Breast epithelium (tissue), 4 donors: ENCODE measurements at regions not wholly inside any gene's neighbourhood (a gene's known extent, or its start where the extent isn't known, plus 50 kb on each side); places are given as distances from the start of the nearest gene placed in this dataset.
"Not testable (repeated sequence)": the region's sequence is repeated elsewhere in the genome, so short reads cannot be mapped to it uniquely, and the experiment has no call there.

Experiments used
- DNase-seq, 2 donors: peaks; one replicate each; pipeline ENCODE4 v3.0.0-alpha.2; 2019; ENCODE audit warnings: low spot score in 2 of 2
- H3K27ac ChIP-seq, 2 donors: fragments of 200-600 bp; sonication (generic) in 1 of 2; one replicate each; pipeline ENCODE4 v1.5.1; 2016 to 2019; ENCODE audit warnings: mild to moderate bottlenecking in 1 of 2
- H3K27me3 ChIP-seq, 2 donors: fragments of 200-600 bp; sonication (generic) in 1 of 2; one replicate each; pipeline versions ENCODE4 v1.5.1 to v1.6.0; 2017 to 2019; ENCODE audit warnings: control low read depth in 1 of 2, mild to moderate bottlenecking in 1 of 2
- H3K36me3 ChIP-seq: fragments of 200-600 bp; one replicate; pipeline ENCODE4 v1.5.1; 2019
- H3K4me1 ChIP-seq, 2 donors: fragments of 200-600 bp; sonication (generic); one replicate each; pipeline ENCODE4 v1.5.1; 2016 to 2019; ENCODE audit warnings: control low read depth in 1 of 2
- H3K4me3 ChIP-seq, 3 donors: fragments of 200-600 bp; sonication (generic); 1 replicate in 2 of 3; 2 replicates in 1 of 3; pipeline ENCODE4 v1.5.1; 2016 to 2019; ENCODE audit warnings: mild to moderate bottlenecking in 3 of 3, moderate library complexity in 2 of 3
- H3K9me3 ChIP-seq, 2 donors: fragments of 200-600 bp; sonication (generic) in 1 of 2; one replicate each; pipeline ENCODE4 v1.5.1; 2016 to 2019; ENCODE audit warnings: control low read depth in 1 of 2
- POLR2A ChIP-seq: fragments of 450-650 bp; IDR thresholded peaks from one replicate; pipeline ENCODE4 v1.6.1; 2016; ENCODE audit warnings: antibody characterized with exemption, mild to moderate bottlenecking, moderate library complexity
- POLR2AphosphoS5 ChIP-seq, 3 donors: sonication (generic); formaldehyde crosslinking; IDR thresholded peaks; one replicate each; pipeline ENCODE4 v1.6.1; 2017; ENCODE audit warnings: antibody characterized with exemption in 3 of 3
- intact Hi-C: fragments of 100-400 bp; cut with DNase I; formaldehyde crosslinking; loops from one replicate; pipeline ENCODE4 v1.15.1; 2023; ENCODE audit warnings: low total_unique reads
- TF ChIP-seq, protein P1 (sequence below), 3 donors: fragments of 450-650 bp; IDR thresholded peaks; one replicate each; pipeline ENCODE4 v1.5.1; 2016 to 2017; ENCODE audit warnings: antibody characterized with exemption in 3 of 3, mild to moderate bottlenecking in 3 of 3, moderate library complexity in 3 of 3

DNA sequence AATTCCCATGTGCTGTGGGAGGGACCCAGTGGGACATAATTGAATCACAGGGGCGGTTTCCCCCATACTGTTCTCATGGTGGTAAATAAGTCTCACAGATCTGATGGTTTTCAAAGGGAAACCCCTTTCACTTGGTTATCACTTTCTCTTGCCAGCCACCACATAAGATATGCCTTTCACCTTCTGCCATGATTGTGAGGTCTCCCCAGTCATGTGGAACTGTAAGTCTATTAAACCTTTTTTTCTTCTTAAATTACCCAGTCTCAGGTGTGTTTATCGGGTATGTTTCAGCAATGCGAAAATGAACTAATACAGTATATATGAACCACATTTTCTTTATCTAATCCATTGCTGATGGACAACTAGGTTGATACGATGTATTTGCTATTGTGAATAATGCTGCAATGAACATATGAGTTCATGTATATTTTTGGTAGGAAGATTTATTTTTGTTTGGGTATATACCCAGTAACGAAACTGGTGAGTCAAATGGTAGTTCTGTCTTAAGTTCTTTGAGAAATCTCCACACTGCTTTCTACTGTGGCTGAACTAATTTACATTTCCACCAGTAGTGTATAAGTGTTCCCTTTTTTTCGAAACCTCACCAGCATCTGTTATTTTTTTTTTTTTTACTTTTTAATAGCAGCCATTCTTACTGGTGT, 70.0 kb upstream of the HGF start:
- intact Hi-C loops = no loop called here
- no peaks in the 10 kb centered on the region for H3K36me3 ChIP-seq
- no peaks in the 10 kb centered on the region for H3K4me1 ChIP-seq
- no peak for DNase-seq
- H3K27ac ChIP-seq = no peak overlapping the region
- H3K27me3 ChIP-seq = no peaks in the 10 kb centered on the region
- H3K4me3 ChIP-seq = no peak overlapping the region
- H3K9me3 ChIP-seq = no peaks in the 10 kb centered on the region
- TF ChIP-seq POLR2A = no peak

DNA sequence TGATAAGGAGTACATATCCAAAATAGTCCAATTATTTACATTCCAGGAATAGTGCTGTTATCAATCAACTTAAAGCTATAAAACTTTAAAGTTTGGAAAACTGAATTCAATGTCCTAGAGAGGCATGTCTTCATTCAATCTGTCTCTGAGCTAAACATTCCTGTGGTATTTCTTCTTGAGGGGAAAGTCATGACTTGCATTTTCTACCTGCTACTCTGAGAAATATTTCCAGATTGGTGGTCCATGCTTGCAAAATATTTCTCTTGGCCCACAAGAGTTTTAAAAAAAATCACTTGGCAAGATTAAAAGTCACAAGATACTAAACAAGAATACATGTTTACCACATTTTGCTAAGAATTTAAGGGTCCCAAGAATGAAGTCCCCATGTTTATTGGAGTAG, 63.6 kb upstream of the HGF start:
- TF ChIP-seq, protein P1, sequence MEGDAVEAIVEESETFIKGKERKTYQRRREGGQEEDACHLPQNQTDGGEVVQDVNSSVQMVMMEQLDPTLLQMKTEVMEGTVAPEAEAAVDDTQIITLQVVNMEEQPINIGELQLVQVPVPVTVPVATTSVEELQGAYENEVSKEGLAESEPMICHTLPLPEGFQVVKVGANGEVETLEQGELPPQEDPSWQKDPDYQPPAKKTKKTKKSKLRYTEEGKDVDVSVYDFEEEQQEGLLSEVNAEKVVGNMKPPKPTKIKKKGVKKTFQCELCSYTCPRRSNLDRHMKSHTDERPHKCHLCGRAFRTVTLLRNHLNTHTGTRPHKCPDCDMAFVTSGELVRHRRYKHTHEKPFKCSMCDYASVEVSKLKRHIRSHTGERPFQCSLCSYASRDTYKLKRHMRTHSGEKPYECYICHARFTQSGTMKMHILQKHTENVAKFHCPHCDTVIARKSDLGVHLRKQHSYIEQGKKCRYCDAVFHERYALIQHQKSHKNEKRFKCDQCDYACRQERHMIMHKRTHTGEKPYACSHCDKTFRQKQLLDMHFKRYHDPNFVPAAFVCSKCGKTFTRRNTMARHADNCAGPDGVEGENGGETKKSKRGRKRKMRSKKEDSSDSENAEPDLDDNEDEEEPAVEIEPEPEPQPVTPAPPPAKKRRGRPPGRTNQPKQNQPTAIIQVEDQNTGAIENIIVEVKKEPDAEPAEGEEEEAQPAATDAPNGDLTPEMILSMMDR (IDR thresholded peaks at IDR 0.05) = no peak
- TF ChIP-seq POLR2A (no peak), POLR2AphosphoS5 (IDR thresholded peaks at IDR 0.05) (no peak)
- intact Hi-C loops = no loop called here
- Histone ChIP-seq H3K27me3 (no peaks in the 10 kb centered on the region), H3K4me1 (no peaks in the 10 kb centered on the region), H3K27ac (no peak overlapping the region), H3K36me3 (no peaks in the 10 kb centered on the region), H3K9me3 (peaks cover 0 to 17% of the 10 kb centered on the region in 2 donors), H3K4me3 (no peak overlapping the region)
- DNase-seq = no peak

- TF ChIP-seq, protein P1 (IDR thresholded peaks at IDR 0.05) = no peak
- TF ChIP-seq POLR2AphosphoS5 (IDR thresholded peaks at IDR 0.05) (no peak), POLR2A (no peak)
- Histone ChIP-seq H3K9me3 (peaks cover 0 to 17% of the 10 kb centered on the region in 2 donors), H3K27ac (no peak overlapping the region), H3K4me1 (no peaks in the 10 kb centered on the region), H3K36me3 (no peaks in the 10 kb centered on the region), H3K4me3 (no peak overlapping the region), H3K27me3 (no peaks in the 10 kb centered on the region)
- DNase-seq = no peak
- intact Hi-C loops = no loop called here
Measured at GRCh38 chr7:81831883-81832282, 62.0 kb upstream of the HGF start.

DNA sequence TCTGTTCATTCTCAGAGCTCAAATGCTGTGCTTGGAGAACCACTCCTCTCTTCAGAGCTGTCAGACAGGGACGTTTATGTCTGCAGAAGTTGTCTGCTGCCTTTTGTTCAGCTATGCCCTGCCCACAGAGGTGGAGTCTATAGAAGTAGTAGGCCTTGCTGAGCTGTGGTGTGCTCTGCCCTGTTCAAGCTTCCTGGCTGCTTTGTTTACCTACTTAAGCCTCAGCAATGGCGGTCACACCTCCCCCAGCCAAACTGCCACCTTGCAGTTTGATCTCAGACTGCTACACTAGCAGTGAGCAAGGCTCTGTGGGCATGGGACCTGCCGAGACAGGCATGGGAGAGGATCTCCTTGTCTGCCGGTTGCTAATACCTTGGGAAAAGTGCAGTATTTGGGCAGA, 59.7 kb upstream of the HGF start:
- H3K4me1 ChIP-seq, H3K36me3 ChIP-seq, H3K27ac ChIP-seq, DNase-seq, intact Hi-C loops, H3K27me3 ChIP-seq, H3K4me3 ChIP-seq: not testable (repeated sequence)
- H3K9me3 ChIP-seq = peaks cover 0 to 17% of the 10 kb centered on the region in 2 donors

GRCh38 chr7:81822811-81823210, 53.0 kb upstream of the HGF start:
- TF ChIP-seq, protein P1 (IDR thresholded peaks at IDR 0.05) = no peak
- TF ChIP-seq POLR2A = no peak
- no peak for TF ChIP-seq POLR2AphosphoS5 (IDR thresholded peaks at IDR 0.05)
- intact Hi-C loops = no loop called here
- no peaks in the 10 kb centered on the region for H3K27me3 ChIP-seq
- H3K4me1 ChIP-seq = no peaks in the 10 kb centered on the region
- no peak overlapping the region for H3K27ac ChIP-seq
- H3K9me3 ChIP-seq = no peaks in the 10 kb centered on the region
- no peak overlapping the region for H3K4me3 ChIP-seq
- DNase-seq = no peak
- no peaks in the 10 kb centered on the region for H3K36me3 ChIP-seq

GRCh38 chr7:81819861-81820260, 50.0 kb upstream of the HGF start:
- Histone ChIP-seq H3K27me3 (no peaks in the 10 kb centered on the region), H3K27ac (no peak overlapping the region), H3K9me3 (no peaks in the 10 kb centered on the region), H3K4me1 (no peaks in the 10 kb centered on the region), H3K36me3 (no peaks in the 10 kb centered on the region), H3K4me3 (no peak overlapping the region)
- DNase-seq = no peak
- TF ChIP-seq, protein P1 (IDR thresholded peaks at IDR 0.05) = no peak
- TF ChIP-seq POLR2AphosphoS5 (IDR thresholded peaks at IDR 0.05) (no peak), POLR2A (no peak)
- intact Hi-C loops = loop anchor here (10.0 kb wide), 1 partner anchor 1585 kb away; no protein-coding TSS in a partner anchor
